HFF-Myc (cell line): ENCODE measurements at regions not wholly inside any gene's neighbourhood (a gene's known extent, or its start where the extent isn't known, plus 50 kb on each side); places are given as distances from the start of the nearest gene placed in this dataset.
A peak's percentile ranks its signal among the peaks of the same experiment; 100 is the strongest.

Experiments
- DNase-seq: peaks from one replicate; pipeline ENCODE4 v3.0.0-alpha.2; 2011; ENCODE audit warnings: low read depth; ENCODE audit errors: extremely low read depth
- H3K4me3 ChIP-seq: replicated peaks from 2 replicates; pipeline ENCODE4 v1.5.1; 2011; ENCODE audit warnings: low read depth, mild to moderate bottlenecking, control low read depth, low read length
- CTCF ChIP-seq: IDR thresholded peaks from 2 replicates; pipeline ENCODE4 v1.5.1; 2012; ENCODE audit warnings: mild to moderate bottlenecking, low read depth, low read length, control low read depth; ENCODE audit errors: missing control alignments

DNA sequence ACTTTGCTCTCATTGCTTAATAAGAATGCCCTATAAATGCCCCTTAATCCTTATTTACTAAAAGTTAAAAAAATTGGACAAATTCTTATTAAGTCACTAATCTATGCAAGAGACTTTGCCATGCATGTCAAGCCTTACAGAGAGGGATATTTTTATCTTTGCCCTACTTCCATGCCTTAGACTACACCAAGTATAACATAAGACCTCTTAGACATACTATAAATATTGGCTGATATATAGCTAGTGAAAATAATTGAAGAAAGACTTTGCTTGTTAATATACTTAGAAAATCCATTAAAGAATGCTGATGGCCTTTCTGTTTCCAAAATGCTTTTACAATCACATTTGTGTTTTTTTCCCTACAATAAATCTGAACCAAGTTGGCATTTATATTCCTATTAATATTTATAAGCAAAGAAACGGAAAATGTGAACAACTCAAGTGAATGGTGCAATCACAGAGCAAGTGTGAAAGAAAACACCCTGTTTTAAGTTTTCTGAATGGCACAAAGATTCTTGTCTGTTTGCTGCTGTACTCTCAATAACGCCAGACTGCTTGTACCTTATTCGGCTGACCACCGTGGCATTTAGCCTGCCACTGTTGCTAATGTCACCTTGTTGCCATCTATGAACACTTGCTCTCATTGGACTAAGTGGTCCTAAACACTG is 105.0 kb downstream of the MC4R start:
- H3K4me3 ChIP-seq: no peak overlapping the region
- no peak for DNase-seq
- TF ChIP-seq CTCF: no peak

DNA sequence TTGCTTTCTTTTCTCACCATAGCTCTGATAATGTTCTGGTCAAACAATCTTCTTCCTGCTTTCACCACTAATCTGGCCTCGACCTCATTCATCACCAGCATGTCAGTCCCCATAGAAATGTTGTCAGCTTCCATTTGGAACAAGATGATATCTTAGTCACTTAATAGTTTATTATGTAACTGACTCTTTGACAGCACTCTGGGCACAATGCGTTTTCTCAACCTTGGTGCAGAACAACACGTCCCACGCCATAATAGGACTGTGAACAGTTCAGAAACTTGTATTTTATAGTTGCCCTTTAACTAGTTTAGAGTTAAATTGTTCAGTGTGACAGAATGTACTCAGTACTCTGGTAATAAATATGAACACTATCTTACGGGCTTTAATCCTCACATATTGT is 106.0 kb downstream of the MC4R start:
- no peak for DNase-seq
- no peak for TF ChIP-seq CTCF
- no peak overlapping the region for H3K4me3 ChIP-seq

DNA sequence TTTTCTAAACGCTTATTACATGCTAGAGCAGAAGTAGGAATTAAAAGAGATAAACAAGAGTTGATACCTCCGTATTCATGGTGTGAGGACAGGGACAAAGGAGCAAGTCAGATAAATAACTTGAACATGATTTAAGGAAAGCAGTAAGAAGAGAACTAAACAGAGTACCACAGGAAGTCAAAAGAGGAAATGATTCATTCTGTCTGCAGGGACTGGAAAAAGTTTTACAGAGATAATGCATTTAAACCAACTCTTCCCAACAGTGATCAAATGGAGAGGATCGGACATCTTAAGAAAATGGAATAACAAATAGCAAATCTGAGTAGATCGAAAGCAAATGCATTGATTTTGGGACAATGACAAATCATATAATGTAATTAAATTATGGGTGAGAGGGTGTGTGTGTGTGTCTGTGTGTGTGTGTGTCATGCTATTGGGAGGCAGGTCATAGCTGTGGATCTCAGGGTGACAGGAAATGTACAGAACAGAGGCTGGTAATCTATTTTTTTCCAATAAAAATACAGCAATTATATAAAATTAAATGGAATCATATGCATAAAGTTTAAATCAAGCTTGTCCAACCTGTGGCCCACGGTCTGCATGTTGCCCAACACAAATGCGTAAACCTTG is 113.4 kb downstream of the MC4R start:
- H3K4me3 ChIP-seq: no peak overlapping the region
- no peak for TF ChIP-seq CTCF
- DNase-seq: peak; percentile 4

DNA sequence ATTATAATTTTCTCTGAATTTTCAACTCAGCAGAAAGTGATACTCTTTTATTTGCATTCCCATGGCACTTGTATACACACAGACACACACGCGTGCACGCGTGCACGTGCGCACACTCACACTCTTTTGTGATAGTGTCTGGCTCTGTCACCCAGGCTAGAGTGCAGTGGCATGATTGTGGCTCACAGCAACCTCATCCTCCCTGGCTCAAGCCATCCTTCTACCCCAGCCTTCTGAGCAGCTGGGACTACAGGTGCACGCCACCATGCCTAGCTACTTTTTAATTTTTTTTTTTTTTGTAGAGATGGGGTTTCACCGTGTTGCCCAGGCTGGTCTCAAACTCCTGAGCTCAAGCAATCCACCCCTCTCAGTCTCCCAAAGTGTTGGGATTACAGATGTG is 123.2 kb downstream of the MC4R start:
- DNase-seq: no peak
- H3K4me3 ChIP-seq: no peak overlapping the region
- no peak for TF ChIP-seq CTCF

DNA sequence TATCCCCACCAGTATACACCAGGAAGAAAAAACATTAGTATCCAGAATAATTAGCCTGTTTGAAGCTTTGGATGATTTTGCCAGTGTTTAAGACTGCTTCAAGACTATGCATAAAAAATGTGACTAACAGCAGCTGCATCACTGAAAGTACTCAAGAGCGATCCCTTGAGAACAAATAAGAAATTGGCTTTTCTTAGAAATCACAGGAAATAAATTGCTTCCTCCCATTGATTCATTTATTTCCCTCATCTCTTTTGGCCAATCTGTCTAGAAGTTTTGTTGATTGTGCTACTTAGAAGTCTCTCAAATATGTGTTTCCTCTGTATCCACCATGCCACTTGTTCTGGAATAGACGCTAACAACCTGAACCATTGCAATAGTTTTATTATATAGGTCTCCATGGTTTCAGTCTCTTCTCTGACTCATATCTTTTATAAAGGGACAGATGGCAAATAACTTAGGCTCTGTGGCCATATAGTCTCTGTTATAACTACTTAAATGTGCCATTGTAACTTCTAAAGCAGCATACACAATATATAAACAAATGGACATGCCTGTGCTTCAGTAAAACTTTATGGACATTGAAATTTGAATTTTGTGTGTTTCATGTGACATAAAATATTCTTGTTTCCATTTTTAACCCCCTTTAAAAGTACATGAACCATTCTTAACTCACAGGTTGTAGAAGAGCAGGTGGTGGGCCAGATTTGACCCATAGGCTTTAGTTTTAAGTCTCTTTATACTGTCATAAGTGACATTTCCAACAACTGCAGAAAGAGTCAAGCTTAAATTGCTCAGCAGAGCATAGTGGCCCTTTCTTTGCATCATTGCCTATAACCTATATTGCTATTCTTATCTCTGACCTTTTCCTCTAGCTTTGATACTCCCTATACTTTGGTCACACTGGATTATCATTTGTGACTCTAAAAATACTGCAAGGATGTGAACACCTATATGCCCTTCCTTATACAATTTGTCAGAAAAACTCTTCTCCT is 123.9 kb downstream of the MC4R start:
- TF ChIP-seq CTCF: no peak
- no peak for DNase-seq
- H3K4me3 ChIP-seq: no peak overlapping the region

GRCh38 chr18:60247103-60247502 is 125.5 kb downstream of the MC4R start:
- no peak for DNase-seq
- no peak for TF ChIP-seq CTCF
- no peak overlapping the region for H3K4me3 ChIP-seq
